HG03457 (cell line): ENCODE measurements at regions not wholly inside any gene's neighbourhood (a gene's known extent, or its start where the extent isn't known, plus 50 kb on each side); places are given as distances from the start of the nearest gene placed in this dataset.

Experiments used
- ATAC-seq: cut with Tn5 transposase; IDR thresholded peaks from one replicate; pipeline ENCODE4 v1.9.1; 2021; ENCODE audit warnings: moderate number of reproducible peaks; ENCODE audit not compliant: unreplicated experiment

- no peak for ATAC-seq
These were observed 178.7 kb downstream of the EN1 start for GRCh38 chr2:118668431-118669424.

GRCh38 chr2:118667964-118668363 lies 179.5 kb downstream of the EN1 start:
- ATAC-seq: no peak

- ATAC-seq: no peak
These were observed 180.1 kb downstream of the EN1 start for GRCh38 chr2:118667348-118667747.

GRCh38 chr2:118665784-118666529 lies 181.5 kb downstream of the EN1 start:
- ATAC-seq: no peak

GRCh38 chr2:118661179-118661578 lies 186.3 kb downstream of the EN1 start:
- no peak for ATAC-seq

GRCh38 chr2:118658596-118659198 lies 188.8 kb downstream of the EN1 start:
- ATAC-seq: no peak

GRCh38 chr2:118657466-118657865 lies 190.0 kb downstream of the EN1 start:
- ATAC-seq: no peak

- ATAC-seq: no peak
These were observed 192.5 kb downstream of the EN1 start for GRCh38 chr2:118654945-118655344.

GRCh38 chr2:118650327-118650726 lies 197.1 kb downstream of the EN1 start:
- ATAC-seq: no peak

- no peak for ATAC-seq
These were observed 201.6 kb downstream of the EN1 start for GRCh38 chr2:118645876-118646275.

GRCh38 chr2:118644190-118644589 lies 203.3 kb downstream of the EN1 start:
- no peak for ATAC-seq

GRCh38 chr2:118643294-118643693 lies 204.2 kb downstream of the EN1 start:
- ATAC-seq: no peak

- ATAC-seq: no peak
These were observed 204.9 kb downstream of the EN1 start for GRCh38 chr2:118642501-118642900.

- ATAC-seq: no peak
These were observed 205.7 kb downstream of the EN1 start for GRCh38 chr2:118641711-118642110.

GRCh38 chr2:118639371-118639770 lies 208.1 kb downstream of the EN1 start:
- no peak for ATAC-seq

- ATAC-seq: no peak
These were observed 209.0 kb downstream of the EN1 start for GRCh38 chr2:118638453-118638852.

- ATAC-seq: no peak
These were observed 211.6 kb downstream of the EN1 start for GRCh38 chr2:118635891-118636290.

- ATAC-seq: no peak
These were observed 212.6 kb downstream of the EN1 start for GRCh38 chr2:118634876-118635275.

GRCh38 chr2:118633371-118634018 lies 214.0 kb downstream of the EN1 start:
- ATAC-seq: no peak

- ATAC-seq: no peak
These were observed 214.5 kb downstream of the EN1 start for GRCh38 chr2:118632921-118633320.

- ATAC-seq: no peak
These were observed 220.3 kb downstream of the EN1 start for GRCh38 chr2:118627156-118627555.
